ENCODE measurements at regions not wholly inside any gene's neighbourhood (a gene's known extent, or its start where the extent isn't known, plus 50 kb on each side); places are given as distances from the start of the nearest gene placed in this dataset.

DNA sequence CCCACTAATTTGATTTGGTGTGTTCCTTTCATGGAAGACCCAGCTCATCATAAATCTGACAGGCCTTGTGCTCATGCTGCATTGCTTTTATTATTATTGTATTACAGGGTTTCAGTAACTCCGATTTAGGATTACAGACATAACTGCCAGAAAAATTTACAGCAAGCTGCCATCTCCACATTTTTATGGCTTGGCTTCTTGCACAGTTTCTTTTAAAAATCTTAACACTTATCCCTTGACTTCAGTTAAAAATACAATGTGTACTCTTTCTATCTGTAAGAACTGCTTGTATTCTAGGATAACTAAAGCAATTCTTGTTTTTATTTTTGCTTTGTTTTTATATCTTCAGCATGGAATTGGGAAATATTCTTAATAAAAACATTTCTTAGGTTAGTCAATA, 612.2 kb downstream of the DIPK2A start:
- WGBS = 89% methylated on average over 1 of the region's 1 CpG
- H3K9ac ChIP-seq (ENCODE audit: low read depth in 1 of 2, low read length in 2 of 2) = no peak overlapping the region

DNA sequence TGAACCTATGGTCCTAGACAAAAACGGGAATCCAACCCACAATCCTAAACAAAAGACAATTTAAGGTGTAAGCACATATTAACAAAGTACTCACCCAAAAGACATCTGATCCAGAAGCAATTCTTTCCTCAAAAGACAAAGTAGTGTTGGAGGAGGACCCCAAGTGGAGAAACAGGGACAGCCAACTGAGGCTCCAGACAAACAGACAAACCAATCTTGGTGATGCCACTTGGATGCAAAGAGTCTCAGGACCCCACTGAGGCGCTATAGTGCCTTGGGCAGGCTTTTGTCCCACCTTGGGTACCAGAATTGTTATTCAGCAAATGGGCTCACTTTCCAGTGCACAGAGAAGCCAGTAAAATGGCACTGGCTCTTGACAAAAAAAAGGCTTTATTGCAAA, 613.8 kb downstream of the DIPK2A start:
- 92% methylated on average over 2 of the region's 2 CpGs for WGBS
- Histone ChIP-seq H3K9me3 (ENCODE audit: control insufficient read depth in 4 of 4, low read length in 3 of 4) (no peaks in the 10 kb centered on the region), H3K27ac (ENCODE audit: low read depth in 1 of 2, low read length in 2 of 2) (no peak overlapping the region), H3K9ac (ENCODE audit: low read depth in 1 of 2, low read length in 2 of 2) (no peak overlapping the region), H3K36me3 (ENCODE audit: control insufficient read depth in 4 of 4, insufficient read depth in 3 of 4, low read depth in 1 of 4, low read length in 3 of 4) (no peaks in the 10 kb centered on the region), H3K27me3 (ENCODE audit: control insufficient read depth in 4 of 4, insufficient read depth in 4 of 4, low read length in 3 of 4) (no peaks in the 10 kb centered on the region), H3K4me1 (ENCODE audit: control insufficient read depth in 4 of 4, insufficient read depth in 4 of 4, low read length in 3 of 4) (no peaks in the 10 kb centered on the region), H3K4me3 (ENCODE audit: low read depth in 1 of 3, low read length in 3 of 3) (no peak overlapping the region)
- no peak for DNase-seq (ENCODE audit: low spot score)
- TF ChIP-seq, protein P1, sequence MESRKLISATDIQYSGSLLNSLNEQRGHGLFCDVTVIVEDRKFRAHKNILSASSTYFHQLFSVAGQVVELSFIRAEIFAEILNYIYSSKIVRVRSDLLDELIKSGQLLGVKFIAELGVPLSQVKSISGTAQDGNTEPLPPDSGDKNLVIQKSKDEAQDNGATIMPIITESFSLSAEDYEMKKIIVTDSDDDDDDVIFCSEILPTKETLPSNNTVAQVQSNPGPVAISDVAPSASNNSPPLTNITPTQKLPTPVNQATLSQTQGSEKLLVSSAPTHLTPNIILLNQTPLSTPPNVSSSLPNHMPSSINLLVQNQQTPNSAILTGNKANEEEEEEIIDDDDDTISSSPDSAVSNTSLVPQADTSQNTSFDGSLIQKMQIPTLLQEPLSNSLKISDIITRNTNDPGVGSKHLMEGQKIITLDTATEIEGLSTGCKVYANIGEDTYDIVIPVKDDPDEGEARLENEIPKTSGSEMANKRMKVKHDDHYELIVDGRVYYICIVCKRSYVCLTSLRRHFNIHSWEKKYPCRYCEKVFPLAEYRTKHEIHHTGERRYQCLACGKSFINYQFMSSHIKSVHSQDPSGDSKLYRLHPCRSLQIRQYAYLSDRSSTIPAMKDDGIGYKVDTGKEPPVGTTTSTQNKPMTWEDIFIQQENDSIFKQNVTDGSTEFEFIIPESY (IDR thresholded peaks at IDR 0.05) = no peak
- TF ChIP-seq, protein P2, sequence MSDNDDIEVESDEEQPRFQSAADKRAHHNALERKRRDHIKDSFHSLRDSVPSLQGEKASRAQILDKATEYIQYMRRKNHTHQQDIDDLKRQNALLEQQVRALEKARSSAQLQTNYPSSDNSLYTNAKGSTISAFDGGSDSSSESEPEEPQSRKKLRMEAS (IDR thresholded peaks at IDR 0.05) = no peak
- TF ChIP-seq GABPA (IDR thresholded peaks at IDR 0.05 in 1 of 2, conservative IDR thresholded peaks at IDR 0.05 in 1 of 2) (no peak), NR2F2 (IDR thresholded peaks at IDR 0.05) (no peak), JUND (IDR thresholded peaks at IDR 0.05) (no peak), HNF4A (conservative IDR thresholded peaks at IDR 0.05) (no peak), YY1 (IDR thresholded peaks at IDR 0.05) (no peak), HNF4G (IDR thresholded peaks at IDR 0.05) (no peak)
- TF ChIP-seq, protein P3, sequence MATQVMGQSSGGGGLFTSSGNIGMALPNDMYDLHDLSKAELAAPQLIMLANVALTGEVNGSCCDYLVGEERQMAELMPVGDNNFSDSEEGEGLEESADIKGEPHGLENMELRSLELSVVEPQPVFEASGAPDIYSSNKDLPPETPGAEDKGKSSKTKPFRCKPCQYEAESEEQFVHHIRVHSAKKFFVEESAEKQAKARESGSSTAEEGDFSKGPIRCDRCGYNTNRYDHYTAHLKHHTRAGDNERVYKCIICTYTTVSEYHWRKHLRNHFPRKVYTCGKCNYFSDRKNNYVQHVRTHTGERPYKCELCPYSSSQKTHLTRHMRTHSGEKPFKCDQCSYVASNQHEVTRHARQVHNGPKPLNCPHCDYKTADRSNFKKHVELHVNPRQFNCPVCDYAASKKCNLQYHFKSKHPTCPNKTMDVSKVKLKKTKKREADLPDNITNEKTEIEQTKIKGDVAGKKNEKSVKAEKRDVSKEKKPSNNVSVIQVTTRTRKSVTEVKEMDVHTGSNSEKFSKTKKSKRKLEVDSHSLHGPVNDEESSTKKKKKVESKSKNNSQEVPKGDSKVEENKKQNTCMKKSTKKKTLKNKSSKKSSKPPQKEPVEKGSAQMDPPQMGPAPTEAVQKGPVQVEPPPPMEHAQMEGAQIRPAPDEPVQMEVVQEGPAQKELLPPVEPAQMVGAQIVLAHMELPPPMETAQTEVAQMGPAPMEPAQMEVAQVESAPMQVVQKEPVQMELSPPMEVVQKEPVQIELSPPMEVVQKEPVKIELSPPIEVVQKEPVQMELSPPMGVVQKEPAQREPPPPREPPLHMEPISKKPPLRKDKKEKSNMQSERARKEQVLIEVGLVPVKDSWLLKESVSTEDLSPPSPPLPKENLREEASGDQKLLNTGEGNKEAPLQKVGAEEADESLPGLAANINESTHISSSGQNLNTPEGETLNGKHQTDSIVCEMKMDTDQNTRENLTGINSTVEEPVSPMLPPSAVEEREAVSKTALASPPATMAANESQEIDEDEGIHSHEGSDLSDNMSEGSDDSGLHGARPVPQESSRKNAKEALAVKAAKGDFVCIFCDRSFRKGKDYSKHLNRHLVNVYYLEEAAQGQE (IDR thresholded peaks at IDR 0.05) = no peak
- TF ChIP-seq, protein P4, sequence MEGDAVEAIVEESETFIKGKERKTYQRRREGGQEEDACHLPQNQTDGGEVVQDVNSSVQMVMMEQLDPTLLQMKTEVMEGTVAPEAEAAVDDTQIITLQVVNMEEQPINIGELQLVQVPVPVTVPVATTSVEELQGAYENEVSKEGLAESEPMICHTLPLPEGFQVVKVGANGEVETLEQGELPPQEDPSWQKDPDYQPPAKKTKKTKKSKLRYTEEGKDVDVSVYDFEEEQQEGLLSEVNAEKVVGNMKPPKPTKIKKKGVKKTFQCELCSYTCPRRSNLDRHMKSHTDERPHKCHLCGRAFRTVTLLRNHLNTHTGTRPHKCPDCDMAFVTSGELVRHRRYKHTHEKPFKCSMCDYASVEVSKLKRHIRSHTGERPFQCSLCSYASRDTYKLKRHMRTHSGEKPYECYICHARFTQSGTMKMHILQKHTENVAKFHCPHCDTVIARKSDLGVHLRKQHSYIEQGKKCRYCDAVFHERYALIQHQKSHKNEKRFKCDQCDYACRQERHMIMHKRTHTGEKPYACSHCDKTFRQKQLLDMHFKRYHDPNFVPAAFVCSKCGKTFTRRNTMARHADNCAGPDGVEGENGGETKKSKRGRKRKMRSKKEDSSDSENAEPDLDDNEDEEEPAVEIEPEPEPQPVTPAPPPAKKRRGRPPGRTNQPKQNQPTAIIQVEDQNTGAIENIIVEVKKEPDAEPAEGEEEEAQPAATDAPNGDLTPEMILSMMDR (IDR thresholded peaks at IDR 0.05; ENCODE audit: low read depth, low read length, missing input control) = no peak
- TF ChIP-seq, protein P5, sequence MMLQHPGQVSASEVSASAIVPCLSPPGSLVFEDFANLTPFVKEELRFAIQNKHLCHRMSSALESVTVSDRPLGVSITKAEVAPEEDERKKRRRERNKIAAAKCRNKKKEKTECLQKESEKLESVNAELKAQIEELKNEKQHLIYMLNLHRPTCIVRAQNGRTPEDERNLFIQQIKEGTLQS (IDR thresholded peaks at IDR 0.05) = no peak

More for the DNA sequence above, 612.2 kb downstream of the DIPK2A start:
- H3K4me1 ChIP-seq (ENCODE audit: control insufficient read depth in 4 of 4, insufficient read depth in 4 of 4, low read length in 3 of 4) = no peaks in the 10 kb centered on the region
- H3K36me3 ChIP-seq (ENCODE audit: control insufficient read depth in 4 of 4, insufficient read depth in 3 of 4, low read depth in 1 of 4, low read length in 3 of 4) = no peaks in the 10 kb centered on the region
- H3K9me3 ChIP-seq (ENCODE audit: control insufficient read depth in 4 of 4, low read length in 3 of 4) = no peaks in the 10 kb centered on the region
- no peaks in the 10 kb centered on the region for H3K27me3 ChIP-seq (ENCODE audit: control insufficient read depth in 4 of 4, insufficient read depth in 4 of 4, low read length in 3 of 4)
- TF ChIP-seq RXRA (IDR thresholded peaks at IDR 0.05) (no peak), SP1 (IDR thresholded peaks at IDR 0.05) (no peak), YY1 (IDR thresholded peaks at IDR 0.05) (no peak), HNF4A (conservative IDR thresholded peaks at IDR 0.05) (no peak), RAD21 (IDR thresholded peaks at IDR 0.05) (no peak)
- TF ChIP-seq, protein P5 (IDR thresholded peaks at IDR 0.05) = no peak
- TF ChIP-seq, protein P3 (IDR thresholded peaks at IDR 0.05) = no peak
- DNase-seq (ENCODE audit: low spot score) = no peak
- no peak overlapping the region for H3K27ac ChIP-seq (ENCODE audit: low read depth in 1 of 2, low read length in 2 of 2)
- no peak overlapping the region for H3K4me3 ChIP-seq (ENCODE audit: low read depth in 1 of 3, low read length in 3 of 3)
